ENCODE measurements at regions not wholly inside any gene's neighbourhood (a gene's known extent, or its start where the extent isn't known, plus 50 kb on each side); places are given as distances from the start of the nearest gene placed in this dataset.

DNA sequence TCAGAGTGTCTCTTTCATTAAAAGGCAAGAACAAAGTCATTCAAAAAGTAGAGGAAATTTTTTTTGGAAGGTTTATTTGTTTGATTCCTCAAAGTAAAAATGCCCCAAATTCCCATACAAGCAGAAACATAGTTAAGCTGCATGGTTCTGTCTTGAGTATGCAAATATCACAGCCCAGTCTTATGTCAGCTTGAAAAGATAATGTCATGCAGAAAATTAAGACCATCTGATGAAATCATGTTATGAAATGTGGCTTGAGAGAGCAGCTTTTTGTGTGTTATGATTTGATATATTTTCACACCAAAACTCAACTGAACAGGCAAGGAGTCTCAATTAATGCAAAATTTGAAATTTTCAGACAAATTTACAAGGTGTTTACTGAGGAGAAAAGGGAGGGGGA lies 411.0 kb downstream of the LMO4 start:
- TF ChIP-seq CTCF (IDR thresholded peaks at IDR 0.05; ENCODE audit: low read length): no peak
- TF ChIP-seq EZH2 (optimal IDR thresholded peaks at IDR 0.05; ENCODE audit: low read depth, low read length): no peak
- TF ChIP-seq EZH2phosphoT487 (IDR thresholded peaks at IDR 0.05; ENCODE audit: low read length): no peak
